ENCODE measurements at regions not wholly inside any gene's neighbourhood (a gene's known extent, or its start where the extent isn't known, plus 50 kb on each side); places are given as distances from the start of the nearest gene placed in this dataset.

DNA sequence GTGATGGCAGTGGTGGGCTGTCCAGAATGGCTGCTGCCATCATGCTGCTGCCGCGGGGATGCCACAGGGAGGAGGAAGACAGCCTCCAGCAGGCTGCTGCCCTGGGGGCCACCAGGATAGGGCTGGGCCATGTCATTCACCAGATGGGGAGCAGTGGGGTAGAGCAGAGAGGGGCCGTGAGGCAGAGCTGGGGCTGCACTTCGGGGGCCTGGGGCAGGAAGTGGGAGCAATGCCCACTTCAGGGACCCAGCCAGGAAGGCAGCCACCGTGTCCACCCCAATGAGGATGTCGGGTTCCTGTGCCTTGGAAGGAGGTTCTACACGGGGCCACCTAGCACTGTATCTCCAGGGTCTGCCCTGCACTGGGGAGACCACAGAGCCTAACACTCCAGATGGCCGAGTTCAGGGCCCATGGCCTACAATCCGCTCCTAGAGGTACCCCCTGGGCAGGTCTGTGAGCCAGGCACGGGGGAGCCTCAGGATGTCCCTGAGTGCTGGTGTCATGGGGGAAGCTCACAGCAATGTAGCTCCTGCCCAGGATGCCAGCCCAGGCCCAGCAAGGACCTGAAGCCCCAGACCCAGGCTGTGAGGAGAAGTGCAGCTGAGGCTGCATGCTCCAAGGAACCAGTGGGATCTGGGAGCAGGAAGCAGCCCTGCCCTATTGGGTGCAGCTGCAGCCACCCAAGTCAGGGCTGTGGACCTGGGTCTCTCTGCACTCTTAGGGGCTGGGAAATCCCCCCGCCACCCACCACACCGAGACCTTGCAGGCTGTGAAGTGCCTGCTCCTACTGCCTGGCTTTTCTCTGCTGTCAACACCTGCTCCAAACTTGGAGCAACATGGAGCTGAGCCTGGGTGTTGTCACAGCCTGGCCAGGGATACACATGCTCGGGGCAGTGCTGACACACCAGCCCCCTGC is 140.3 kb downstream of the PDHA2 start:
- no peak overlapping the region for H3K4me3 ChIP-seq (ENCODE audit: low read depth, low read length)
- TF ChIP-seq, protein P1, sequence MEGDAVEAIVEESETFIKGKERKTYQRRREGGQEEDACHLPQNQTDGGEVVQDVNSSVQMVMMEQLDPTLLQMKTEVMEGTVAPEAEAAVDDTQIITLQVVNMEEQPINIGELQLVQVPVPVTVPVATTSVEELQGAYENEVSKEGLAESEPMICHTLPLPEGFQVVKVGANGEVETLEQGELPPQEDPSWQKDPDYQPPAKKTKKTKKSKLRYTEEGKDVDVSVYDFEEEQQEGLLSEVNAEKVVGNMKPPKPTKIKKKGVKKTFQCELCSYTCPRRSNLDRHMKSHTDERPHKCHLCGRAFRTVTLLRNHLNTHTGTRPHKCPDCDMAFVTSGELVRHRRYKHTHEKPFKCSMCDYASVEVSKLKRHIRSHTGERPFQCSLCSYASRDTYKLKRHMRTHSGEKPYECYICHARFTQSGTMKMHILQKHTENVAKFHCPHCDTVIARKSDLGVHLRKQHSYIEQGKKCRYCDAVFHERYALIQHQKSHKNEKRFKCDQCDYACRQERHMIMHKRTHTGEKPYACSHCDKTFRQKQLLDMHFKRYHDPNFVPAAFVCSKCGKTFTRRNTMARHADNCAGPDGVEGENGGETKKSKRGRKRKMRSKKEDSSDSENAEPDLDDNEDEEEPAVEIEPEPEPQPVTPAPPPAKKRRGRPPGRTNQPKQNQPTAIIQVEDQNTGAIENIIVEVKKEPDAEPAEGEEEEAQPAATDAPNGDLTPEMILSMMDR (conservative IDR thresholded peaks at IDR 0.05; ENCODE audit: low read depth, low read length) = no peak

DNA sequence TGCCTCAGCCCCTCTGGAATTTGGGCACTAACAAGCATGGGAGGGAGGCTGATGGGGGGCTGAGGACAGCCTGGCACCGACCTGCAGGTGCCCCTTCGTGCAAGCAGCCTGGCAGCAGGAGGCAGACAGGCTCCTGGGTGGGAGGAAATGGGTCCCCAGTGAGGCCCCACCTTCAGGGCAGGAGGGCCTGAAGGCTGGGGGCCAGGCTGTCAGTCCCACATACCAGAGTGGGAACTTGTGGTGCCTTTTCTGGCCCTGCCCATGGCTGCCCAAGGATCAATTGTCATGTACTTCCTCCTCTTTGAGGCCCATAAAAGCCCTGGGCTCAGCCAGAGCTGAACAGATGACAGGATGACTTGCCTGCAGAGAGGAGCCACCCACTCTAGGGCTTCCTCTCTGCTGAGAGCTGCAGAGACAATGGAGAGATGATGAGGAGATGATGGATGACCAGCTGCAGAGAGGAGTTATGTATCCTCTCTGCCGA is 141.0 kb downstream of the PDHA2 start:
- H3K4me3 ChIP-seq (ENCODE audit: low read depth, low read length) = no peak overlapping the region
- DNase-seq (ENCODE audit: low read depth) = no peak
- TF ChIP-seq, protein P1 (conservative IDR thresholded peaks at IDR 0.05; ENCODE audit: low read depth, low read length) = no peak

More for the DNA sequence above, 140.3 kb downstream of the PDHA2 start:
- DNase-seq (ENCODE audit: low read depth) = no peak

DNA sequence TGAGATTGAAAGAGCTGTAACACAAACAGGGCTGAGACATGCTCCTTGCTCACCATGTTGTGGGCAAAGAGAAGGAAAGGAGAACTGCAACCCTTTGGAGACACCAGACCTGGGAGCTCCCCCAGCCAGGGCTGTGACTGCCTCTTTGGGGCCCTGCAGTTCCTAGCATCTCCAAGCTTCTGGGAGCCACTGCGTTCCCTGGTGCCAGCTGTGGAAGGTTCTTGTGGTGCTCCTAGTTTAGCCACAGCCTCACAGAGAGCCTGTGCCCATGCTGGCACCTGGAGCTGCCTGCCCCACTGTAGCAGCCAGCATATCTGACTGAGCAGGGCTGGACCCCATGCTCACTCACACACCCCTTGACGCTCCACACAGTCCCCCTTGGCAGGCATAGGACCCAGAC is 141.7 kb downstream of the PDHA2 start:
- TF ChIP-seq, protein P1 (conservative IDR thresholded peaks at IDR 0.05; ENCODE audit: low read depth, low read length) = no peak
- DNase-seq (ENCODE audit: low read depth) = no peak
- H3K4me3 ChIP-seq (ENCODE audit: low read depth, low read length) = no peak overlapping the region

DNA sequence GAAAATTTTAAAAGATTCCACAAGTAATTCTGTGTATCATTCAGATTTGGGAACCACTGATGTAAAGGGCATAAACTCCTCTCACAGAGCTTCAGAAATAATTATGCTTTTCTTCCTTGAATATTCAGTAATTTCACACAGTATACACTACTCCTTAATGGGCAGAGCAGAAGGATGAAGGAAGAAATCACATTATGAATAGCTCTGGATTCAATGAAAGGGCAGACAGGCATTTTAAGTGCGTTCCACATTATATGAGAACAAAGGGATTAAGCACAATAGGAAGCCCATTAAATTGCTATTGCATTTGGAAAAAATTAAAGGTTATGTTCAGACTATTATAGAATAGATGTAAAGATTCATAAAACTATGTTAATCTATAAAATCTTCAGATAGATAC is 142.6 kb downstream of the PDHA2 start:
- no peak overlapping the region for H3K4me3 ChIP-seq (ENCODE audit: low read depth, low read length)
- TF ChIP-seq, protein P1 (conservative IDR thresholded peaks at IDR 0.05; ENCODE audit: low read depth, low read length) = no peak

DNA sequence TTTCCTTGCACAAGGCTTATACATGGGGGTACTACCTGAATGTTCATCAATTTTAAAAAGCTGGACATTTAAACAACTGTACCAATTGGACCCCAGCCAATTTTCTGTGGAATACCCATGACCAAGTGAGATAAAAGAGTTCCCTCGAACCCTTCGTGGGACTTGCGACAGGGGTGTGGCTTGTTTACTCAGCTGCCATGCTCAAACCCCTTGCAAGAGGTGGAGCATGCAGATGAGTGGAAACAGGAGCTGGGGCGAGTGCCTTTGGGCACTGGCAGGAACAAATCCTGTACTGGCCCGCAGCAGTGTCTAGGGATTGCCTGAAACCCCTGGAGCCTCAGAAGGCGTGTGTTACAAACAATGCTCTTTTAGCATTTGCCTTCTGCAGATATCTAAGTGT is 144.2 kb downstream of the PDHA2 start:
- no peak for DNase-seq (ENCODE audit: low read depth)
- TF ChIP-seq, protein P1 (conservative IDR thresholded peaks at IDR 0.05; ENCODE audit: low read depth, low read length) = no peak

More for the DNA sequence above, 142.6 kb downstream of the PDHA2 start:
- no peak for DNase-seq (ENCODE audit: low read depth)

DNA sequence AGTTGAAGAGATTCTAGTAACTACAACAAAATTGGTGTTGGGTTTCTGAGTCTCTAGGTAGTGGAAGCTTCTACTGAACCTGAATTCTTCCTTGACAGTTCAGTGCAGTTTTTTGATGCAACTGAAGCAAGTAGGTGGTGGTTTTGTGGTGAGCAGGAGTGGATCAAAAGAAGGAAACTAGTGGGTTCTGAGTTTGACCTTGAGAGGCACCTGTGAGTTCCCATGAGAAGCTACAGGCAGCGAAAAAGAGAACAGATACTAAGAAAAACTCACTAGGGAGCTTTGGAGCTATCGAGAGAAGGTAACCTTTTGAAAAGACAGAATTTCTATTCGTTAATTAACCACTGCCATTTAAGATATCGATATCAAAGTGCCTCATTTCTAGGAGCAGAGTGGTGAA is 145.2 kb downstream of the PDHA2 start:
- DNase-seq (ENCODE audit: low read depth) = no peak
- TF ChIP-seq, protein P1 (conservative IDR thresholded peaks at IDR 0.05; ENCODE audit: low read depth, low read length) = no peak
- no peak overlapping the region for H3K4me3 ChIP-seq (ENCODE audit: low read depth, low read length)

More for the DNA sequence above, 144.2 kb downstream of the PDHA2 start:
- no peak overlapping the region for H3K4me3 ChIP-seq (ENCODE audit: low read depth, low read length)
